ENCODE measurements at regions not wholly inside any gene's neighbourhood (a gene's known extent, or its start where the extent isn't known, plus 50 kb on each side); places are given as distances from the start of the nearest gene placed in this dataset.

GRCh38 chr14:71754422-71755095 is 177.7 kb upstream of the RGS6 start:
- peaks cover 2% of the 10 kb centered on the region; the same call in 1 of the 2 replicates for H3K27me3 Mint-ChIP-seq (ENCODE audit: low read depth)
- no peak overlapping the region for H3K4me2 ChIP-seq (ENCODE audit: insufficient read depth, insufficient read length, low read length)
- peak; percentile 57 for DNase-seq

More at GRCh38 chr14:71754422-71755095, 177.7 kb upstream of the RGS6 start:
- no peak overlapping the region for H2AK5ac ChIP-seq (ENCODE audit: insufficient read length, low read length)
- H4K5ac ChIP-seq (ENCODE audit: insufficient read length, low read depth, low read length) = no peak overlapping the region
- no peaks in the 10 kb centered on the region for H3K36me3 Mint-ChIP-seq (ENCODE audit: insufficient read depth in 1 of 3, low read depth in 3 of 3)
- no peak overlapping the region for H3K56ac ChIP-seq (ENCODE audit: insufficient read length, low read depth, low read length)
- peak overlapping the region in 1 of 3 experiments; percentile 22; a peak in 1 of 7 replicates for H3K27ac Mint-ChIP-seq
- H3K23ac ChIP-seq (ENCODE audit: insufficient read length, low read depth, low read length) = no peak overlapping the region
- H2BK120ac ChIP-seq (ENCODE audit: low read depth, low read length, poor library complexity, severe bottlenecking) = no peak overlapping the region
- H3K79me2 ChIP-seq (ENCODE audit: insufficient read depth, low read length) = no peaks in the 10 kb centered on the region
- no peak overlapping the region for H2BK5ac ChIP-seq (ENCODE audit: insufficient read length, low read length)
- no peak overlapping the region for H2BK15ac ChIP-seq (ENCODE audit: low read depth, low read length)
- H4K8ac ChIP-seq (replicated peaks; ENCODE audit: insufficient read length, low read depth, low read length) = no peak overlapping the region
- H4K91ac ChIP-seq (ENCODE audit: insufficient read length, low read depth, low read length) = no peak overlapping the region
- no peaks in the 10 kb centered on the region for H3K79me1 ChIP-seq (ENCODE audit: insufficient read depth, low read depth, low read length, poor library complexity, severe bottlenecking)
- no peak overlapping the region for H2AFZ ChIP-seq (ENCODE audit: low read length)
- no peak overlapping the region for H2BK12ac ChIP-seq (ENCODE audit: insufficient read length, low read depth, low read length)
- H3K9me3 Mint-ChIP-seq = no peaks in the 10 kb centered on the region
- TF ChIP-seq CTCF (conservative IDR thresholded peaks at IDR 0.05) = no peak
- no peak overlapping the region for H3T11ph ChIP-seq (ENCODE audit: low read length)
- H3K27me3 ChIP-seq (ENCODE audit: insufficient read depth, low read length) = no peaks in the 10 kb centered on the region
- WGBS (ENCODE audit: extremely low coverage, insufficient read length, low lambda C conversion rate) = no CpG with 5 or more reads among the region's 17 CpGs
- H3K9ac ChIP-seq (ENCODE audit: extremely low read depth, insufficient read length, low read length) = no peak overlapping the region
- H3K27ac ChIP-seq (ENCODE audit: insufficient read length, low read depth, low read length) = no peak overlapping the region
- no peaks in the 10 kb centered on the region for H3K23me2 ChIP-seq (ENCODE audit: insufficient read length, low read depth, low read length, poor library complexity, severe bottlenecking)
- H3K4ac ChIP-seq (ENCODE audit: low read depth, low read length) = no peak overlapping the region
- H3K4me1 Mint-ChIP-seq = peaks cover 23 to 24% of the 10 kb centered on the region in 2 experiments
- H3K9me3 ChIP-seq (ENCODE audit: control insufficient read depth, low read depth, low read length) = no peaks in the 10 kb centered on the region
- H3K14ac ChIP-seq (ENCODE audit: insufficient read depth, low read length) = no peak overlapping the region
- H3K4me3 Mint-ChIP-seq = no peak overlapping the region
- no peak overlapping the region for H2BK20ac ChIP-seq (ENCODE audit: low read depth, low read length, poor library complexity, severe bottlenecking)
- H3K18ac ChIP-seq (ENCODE audit: insufficient read length, low read depth, low read length) = no peak overlapping the region
- H4K20me1 ChIP-seq (ENCODE audit: control insufficient read depth, insufficient read depth, insufficient read length) = no peaks in the 10 kb centered on the region
- no peaks in the 10 kb centered on the region for H3K4me1 ChIP-seq (ENCODE audit: insufficient read depth, low read length)
